ENCODE measurements at regions not wholly inside any gene's neighbourhood (a gene's known extent, or its start where the extent isn't known, plus 50 kb on each side); places are given as distances from the start of the nearest gene placed in this dataset.

- intact Hi-C loops (cut with DNase I): no loop called here
- ATAC-seq (ENCODE audit: poor library complexity) (no peak), DNase-seq (no peak)
Measured at GRCh38 chr2:207315131-207315530, 149.4 kb upstream of the KLF7 start.

- intact Hi-C loops (cut with DNase I): no loop called here
- no peak for ATAC-seq (ENCODE audit: poor library complexity)
- no peak for DNase-seq
Measured at GRCh38 chr2:207316484-207316883, 150.7 kb upstream of the KLF7 start.

GRCh38 chr2:207316906-207317305 lies 151.2 kb upstream of the KLF7 start:
- no peak for DNase-seq
- ATAC-seq (ENCODE audit: poor library complexity): no peak
- intact Hi-C loops (cut with DNase I): no loop called here

GRCh38 chr2:207317378-207317984 lies 151.7 kb upstream of the KLF7 start:
- intact Hi-C loops (cut with DNase I): no loop called here
- ATAC-seq (ENCODE audit: poor library complexity) (no peak), DNase-seq (no peak)

GRCh38 chr2:207318181-207318628 lies 152.5 kb upstream of the KLF7 start:
- no peak for DNase-seq
- intact Hi-C loops (cut with DNase I): no loop called here

GRCh38 chr2:207319316-207319715 lies 153.6 kb upstream of the KLF7 start:
- DNase-seq (no peak), ATAC-seq (ENCODE audit: poor library complexity) (peak; percentile 29)
- intact Hi-C loops (cut with DNase I): no loop called here

More at GRCh38 chr2:207318181-207318628, 152.5 kb upstream of the KLF7 start:
- no peak for ATAC-seq (ENCODE audit: poor library complexity)

GRCh38 chr2:207320381-207321159 lies 154.8 kb upstream of the KLF7 start:
- no peak for ATAC-seq (ENCODE audit: poor library complexity)
- no peak for DNase-seq
- intact Hi-C loops (cut with DNase I): no loop called here

- no peak for DNase-seq
- ATAC-seq (ENCODE audit: poor library complexity): no peak
- intact Hi-C loops (cut with DNase I): no loop called here
Measured at GRCh38 chr2:207321514-207321913, 155.8 kb upstream of the KLF7 start.

GRCh38 chr2:207324001-207324400 lies 158.3 kb upstream of the KLF7 start:
- intact Hi-C loops (cut with DNase I): no loop called here
- no peak for DNase-seq
- no peak for ATAC-seq (ENCODE audit: poor library complexity)

GRCh38 chr2:207327513-207327912 lies 161.8 kb upstream of the KLF7 start:
- intact Hi-C loops (cut with DNase I): no loop called here
- no peak for DNase-seq
- ATAC-seq (ENCODE audit: poor library complexity): no peak

GRCh38 chr2:207328944-207329386 lies 163.2 kb upstream of the KLF7 start:
- intact Hi-C loops (cut with DNase I): no loop called here
- no peak for ATAC-seq (ENCODE audit: poor library complexity)

GRCh38 chr2:207330912-207331311 lies 165.2 kb upstream of the KLF7 start:
- no peak for DNase-seq
- intact Hi-C loops (cut with DNase I): no loop called here
- ATAC-seq (ENCODE audit: poor library complexity): no peak

More at GRCh38 chr2:207328944-207329386, 163.2 kb upstream of the KLF7 start:
- no peak for DNase-seq

- intact Hi-C loops (cut with DNase I): no loop called here
- DNase-seq: no peak
Measured at GRCh38 chr2:207331674-207332073, 165.9 kb upstream of the KLF7 start.

DNA sequence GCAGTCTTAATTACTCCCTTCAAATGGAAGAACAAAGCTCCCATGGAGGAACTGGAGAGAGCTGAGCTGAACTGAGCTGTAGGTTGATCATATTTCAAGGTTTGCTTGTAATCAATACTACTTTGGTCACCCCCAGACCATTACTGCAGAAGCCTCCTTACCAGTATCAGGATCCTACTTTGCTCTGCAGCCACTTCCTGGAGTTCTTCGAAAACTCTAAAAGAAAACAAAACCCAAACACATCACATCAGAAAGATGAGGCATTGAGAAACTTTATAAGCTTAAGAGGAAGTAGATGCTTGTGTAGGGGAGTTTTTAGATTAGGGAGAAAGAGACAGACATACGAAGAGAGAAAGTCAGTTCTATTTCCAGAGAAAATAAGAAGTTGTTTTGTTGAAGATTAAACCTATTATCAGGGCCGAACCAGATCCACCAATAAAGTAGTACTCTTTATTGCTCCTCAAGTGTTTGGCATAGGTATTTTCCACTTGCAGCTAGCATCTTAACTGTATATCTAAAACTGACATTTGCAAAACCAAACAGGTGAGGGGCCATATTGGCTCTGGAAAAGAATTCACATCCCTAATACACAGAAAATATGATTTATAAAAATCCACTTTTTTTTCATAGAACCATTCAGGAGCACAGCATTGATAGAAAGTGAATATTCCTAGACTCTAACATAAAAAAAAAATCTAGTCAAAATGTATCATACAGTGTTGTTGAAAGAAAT lies 166.9 kb upstream of the KLF7 start:
- intact Hi-C loops (cut with DNase I): no loop called here
- DNase-seq (no peak), ATAC-seq (ENCODE audit: poor library complexity) (no peak)

More at GRCh38 chr2:207331674-207332073, 165.9 kb upstream of the KLF7 start:
- no peak for ATAC-seq (ENCODE audit: poor library complexity)

GRCh38 chr2:207333599-207334300 lies 168.0 kb upstream of the KLF7 start:
- no peak for ATAC-seq (ENCODE audit: poor library complexity)
- no peak for DNase-seq
- intact Hi-C loops (cut with DNase I): loop anchor here (2.0 kb wide), 1 partner anchor 49 kb away; no protein-coding TSS in a partner anchor

DNA sequence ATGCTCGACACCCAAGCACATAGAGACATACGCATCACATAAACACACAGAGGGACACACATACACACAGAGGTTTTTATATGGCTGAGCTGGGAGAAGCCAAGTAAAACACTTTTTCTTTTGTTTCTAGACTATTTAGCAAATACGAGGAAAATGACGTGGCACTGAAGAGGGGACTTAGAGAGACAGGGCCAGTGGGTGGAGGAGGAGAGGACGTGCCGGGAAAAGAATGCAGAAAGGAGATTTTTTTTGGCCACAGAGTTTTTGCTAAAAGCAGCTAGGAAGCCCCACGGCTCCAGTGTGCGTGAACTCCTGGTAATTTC lies 168.5 kb upstream of the KLF7 start:
- ATAC-seq (ENCODE audit: poor library complexity): peak; percentile 6
- no peak for DNase-seq
- intact Hi-C loops (cut with DNase I): loop anchor here (2.0 kb wide), 1 partner anchor 49 kb away; no protein-coding TSS in a partner anchor

- peak; percentile 72 for ATAC-seq (ENCODE audit: poor library complexity)
- peak; percentile 67 for DNase-seq
- intact Hi-C loops (cut with DNase I): loop anchor here (2.0 to 5.0 kb wide), 2 partner anchors 50 to 167 kb away; partner anchors contain the start of gene KLF7
Measured at GRCh38 chr2:207334624-207335371, 169.1 kb upstream of the KLF7 start.
